GM04504 (cell line): ENCODE measurements at regions not wholly inside any gene's neighbourhood (a gene's known extent, or its start where the extent isn't known, plus 50 kb on each side); places are given as distances from the start of the nearest gene placed in this dataset.

ENCODE experiments used
- DNase-seq: peaks from one replicate; pipeline ENCODE4 v3.0.0-alpha.2; 2012; ENCODE audit warnings: low read depth

- DNase-seq = no peak
These were observed 95.8 kb upstream of the ABCA1 start for GRCh38 chr9:105023788-105024187.

DNA sequence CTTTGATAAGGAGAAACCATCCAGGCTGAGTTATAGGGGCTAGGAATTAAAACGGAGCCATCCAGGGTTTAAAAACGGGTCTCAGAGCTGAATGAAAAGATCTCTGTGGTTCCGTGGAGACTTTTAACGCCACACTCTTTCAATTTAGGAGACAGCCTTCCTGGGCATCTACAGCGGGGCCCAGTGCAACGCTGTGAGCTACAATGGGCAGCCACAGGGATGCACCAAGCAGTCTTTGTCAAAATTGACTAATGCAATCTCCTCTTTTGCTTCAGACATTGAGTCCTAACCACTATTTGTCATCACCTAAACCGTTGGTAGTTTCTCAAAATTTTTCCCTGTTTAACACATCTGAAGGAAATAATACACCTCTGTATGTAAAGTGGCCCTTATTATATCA lies 96.6 kb upstream of the ABCA1 start:
- no peak for DNase-seq

GRCh38 chr9:105026451-105026850 lies 98.5 kb upstream of the ABCA1 start:
- DNase-seq = no peak

DNA sequence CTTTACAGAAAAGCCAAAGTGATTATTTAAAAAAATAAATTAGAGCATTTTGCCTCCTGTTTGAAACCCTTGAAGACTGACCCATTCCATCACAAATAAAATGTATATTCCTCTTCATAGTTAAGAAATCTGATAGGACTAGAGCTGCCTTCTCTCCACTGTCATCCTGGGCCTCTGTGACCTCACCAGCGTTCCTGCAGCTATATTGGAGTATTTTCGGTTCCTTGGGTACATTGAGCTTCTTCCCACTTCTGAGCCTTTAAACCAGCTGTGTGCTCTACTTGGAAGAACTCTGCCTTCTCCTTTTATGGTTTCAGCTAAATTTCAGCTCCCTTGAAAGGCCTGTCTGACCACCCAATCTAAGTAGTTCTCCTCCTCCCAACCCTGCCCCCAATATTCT lies 99.1 kb upstream of the ABCA1 start:
- no peak for DNase-seq

DNA sequence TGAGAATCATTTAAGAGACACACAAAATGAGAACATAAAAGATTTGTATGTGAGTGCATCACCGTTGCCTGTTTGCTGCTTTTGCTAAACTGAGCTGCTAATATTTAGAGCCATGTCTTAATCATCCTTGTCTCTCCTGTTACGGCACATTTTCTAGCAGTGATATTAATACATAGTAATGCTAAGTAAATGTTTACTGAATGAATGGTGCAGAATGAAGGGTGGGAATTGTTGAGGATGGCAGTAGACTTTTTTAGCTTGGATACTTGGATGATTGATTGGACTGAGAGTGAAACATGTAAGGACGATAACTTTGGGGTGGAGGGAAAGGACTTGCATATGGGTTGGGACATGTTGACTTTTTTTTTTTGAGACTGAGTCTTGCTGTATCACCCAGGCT lies 102.3 kb upstream of the ABCA1 start:
- no peak for DNase-seq

- no peak for DNase-seq
These were observed 109.2 kb upstream of the ABCA1 start for GRCh38 chr9:105037139-105037538.

- no peak for DNase-seq
These were observed 110.1 kb upstream of the ABCA1 start for GRCh38 chr9:105038051-105038450.

DNA sequence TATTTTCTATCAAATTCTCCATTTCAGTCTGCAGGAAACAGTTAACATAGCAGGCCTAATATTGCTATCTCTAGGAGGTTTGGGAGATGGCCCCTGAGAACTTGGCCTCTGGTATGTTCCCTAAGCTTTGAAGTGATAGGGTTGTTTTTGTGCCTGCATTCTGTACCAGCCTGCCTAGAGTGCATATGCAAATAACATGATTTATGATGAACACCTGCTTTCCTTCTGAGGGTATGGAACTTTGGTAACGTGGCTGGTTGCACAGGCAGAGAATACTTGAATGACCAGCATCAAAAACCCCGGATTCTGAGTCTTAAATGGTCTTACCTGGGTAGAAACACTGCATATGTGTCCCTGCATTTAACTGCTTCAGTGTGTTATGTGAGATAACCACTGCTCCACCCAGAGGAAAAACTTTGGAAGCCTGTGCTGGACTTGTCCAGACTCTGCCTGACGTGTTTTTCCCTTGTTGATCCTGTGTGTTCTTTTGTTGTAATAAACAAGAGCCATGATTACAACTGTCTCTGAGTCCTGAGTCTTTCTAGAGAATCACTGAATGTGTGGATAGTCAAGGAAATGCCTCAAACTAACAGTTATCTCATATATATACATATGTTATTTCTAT lies 111.3 kb upstream of the ABCA1 start:
- DNase-seq = no peak

- no peak for DNase-seq
These were observed 115.5 kb upstream of the ABCA1 start for GRCh38 chr9:105043370-105043936.

DNA sequence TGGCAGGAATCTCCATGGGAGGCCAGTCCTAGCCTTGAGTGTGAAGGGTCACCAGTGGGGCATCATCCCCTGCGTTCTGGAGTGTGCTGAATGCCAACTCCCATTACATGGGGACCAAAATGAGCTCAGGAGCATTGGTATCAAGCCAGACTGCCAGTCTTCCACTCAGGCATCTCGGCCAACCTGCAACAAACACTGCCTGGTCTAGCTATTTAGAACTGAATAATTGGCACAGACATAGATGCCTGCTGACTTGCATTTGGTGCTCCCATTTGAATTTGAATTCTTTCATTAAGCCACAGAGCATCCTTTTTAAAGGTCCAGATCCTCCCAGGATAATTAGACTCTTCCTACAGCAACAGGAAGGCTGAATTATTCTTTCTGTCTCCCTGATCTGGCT lies 116.6 kb upstream of the ABCA1 start:
- no peak for DNase-seq

DNA sequence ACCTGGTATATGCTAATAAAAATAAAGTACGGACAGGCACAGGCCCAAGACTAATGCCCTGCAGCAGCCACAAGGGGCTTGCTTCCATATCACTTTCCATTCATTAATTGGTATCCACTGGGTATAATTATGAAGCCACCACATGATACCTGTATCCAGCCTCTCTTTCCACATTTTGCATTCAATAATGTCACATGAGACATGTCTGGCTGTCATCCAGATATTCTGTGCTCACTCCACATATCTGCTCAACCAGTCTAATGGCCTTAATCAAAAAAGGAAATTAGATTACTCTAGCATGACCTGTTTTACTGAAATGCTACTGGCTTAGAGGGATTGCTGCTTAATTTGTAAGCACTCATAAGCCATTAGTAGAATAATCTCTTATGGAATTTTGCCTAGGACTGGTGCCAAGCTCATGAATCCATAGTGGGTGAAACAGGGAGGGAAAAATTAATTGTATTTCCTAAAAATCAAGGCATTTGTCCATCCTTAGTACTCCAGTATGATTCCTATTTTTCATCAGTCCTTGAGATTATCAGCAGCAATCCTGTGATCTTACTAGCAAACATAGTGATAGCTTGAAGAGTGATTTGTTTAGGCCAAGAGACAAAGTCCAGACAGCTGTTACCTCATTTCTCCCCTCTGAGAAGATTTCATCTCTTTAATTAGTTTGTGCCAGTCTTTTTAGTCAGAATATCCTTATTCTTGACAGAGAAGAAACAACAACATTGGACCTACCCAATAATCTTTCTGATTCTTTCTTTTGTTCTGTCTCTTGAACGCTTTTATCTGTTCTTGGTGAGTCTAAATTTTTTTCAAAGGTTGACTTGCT lies 119.2 kb upstream of the ABCA1 start:
- DNase-seq = no peak

- DNase-seq = no peak
These were observed 119.7 kb upstream of the ABCA1 start for GRCh38 chr9:105047742-105048041.

DNA sequence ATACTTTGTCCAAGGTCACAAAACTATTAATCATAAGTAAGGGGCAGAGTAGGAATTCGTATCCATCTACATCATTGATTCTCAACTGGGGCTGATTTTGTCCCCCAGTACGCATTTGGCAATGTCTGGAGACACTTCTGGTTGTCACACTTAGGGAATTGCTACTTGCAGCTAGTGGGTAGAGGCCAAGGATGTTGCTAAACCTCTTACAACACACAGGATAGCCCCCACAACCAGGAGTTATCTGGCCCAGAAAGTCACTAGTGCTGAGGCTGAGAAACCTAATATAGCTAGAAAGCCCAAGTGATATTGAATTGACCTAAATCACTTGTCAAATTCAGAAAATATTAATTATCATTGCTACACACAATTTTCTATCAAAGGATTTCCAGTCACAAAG lies 120.4 kb upstream of the ABCA1 start:
- DNase-seq = no peak

GRCh38 chr9:105050296-105050695 lies 122.3 kb upstream of the ABCA1 start:
- no peak for DNase-seq

GRCh38 chr9:105051897-105052296 lies 123.9 kb upstream of the ABCA1 start:
- no peak for DNase-seq

DNA sequence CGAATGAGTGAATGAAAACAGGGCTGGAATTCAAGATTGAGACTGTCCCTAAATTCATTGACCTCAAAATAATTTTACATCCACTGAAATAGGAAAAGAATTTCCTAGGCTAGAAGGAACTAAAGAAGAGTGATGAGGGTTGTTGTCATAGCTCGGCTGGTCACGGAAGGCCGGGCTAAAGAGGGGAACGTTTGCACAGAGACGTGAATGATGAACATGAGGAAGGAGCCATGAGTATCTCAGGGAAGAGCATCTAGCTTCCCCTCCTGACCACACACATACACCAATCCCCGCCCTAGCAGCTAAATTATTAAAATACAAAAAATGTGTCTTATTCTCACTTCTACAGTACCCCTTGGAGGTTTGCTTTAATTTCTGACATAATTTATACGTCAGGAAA lies 124.4 kb upstream of the ABCA1 start:
- no peak for DNase-seq

DNA sequence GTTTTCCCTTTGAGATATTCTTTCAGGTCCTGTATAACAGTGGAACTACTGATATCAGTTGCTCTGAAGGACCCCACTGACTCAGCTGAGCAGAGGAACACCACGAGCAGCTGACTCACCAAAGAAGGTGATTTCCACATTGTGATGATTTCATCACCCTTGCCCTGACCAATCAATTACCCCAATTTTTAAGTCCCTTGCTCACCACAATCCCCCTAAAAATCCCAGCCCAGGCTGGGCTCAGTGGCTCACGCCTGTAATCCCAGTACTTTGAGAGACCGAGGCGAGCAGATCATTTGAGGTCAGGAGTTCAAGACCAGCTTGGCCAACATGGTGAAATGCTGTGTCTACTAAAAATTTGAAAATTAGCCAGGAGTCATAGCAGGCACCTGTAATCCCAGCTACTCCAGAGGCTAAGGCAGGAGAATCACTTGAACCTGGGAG lies 125.3 kb upstream of the ABCA1 start:
- DNase-seq = peak; percentile 57

DNA sequence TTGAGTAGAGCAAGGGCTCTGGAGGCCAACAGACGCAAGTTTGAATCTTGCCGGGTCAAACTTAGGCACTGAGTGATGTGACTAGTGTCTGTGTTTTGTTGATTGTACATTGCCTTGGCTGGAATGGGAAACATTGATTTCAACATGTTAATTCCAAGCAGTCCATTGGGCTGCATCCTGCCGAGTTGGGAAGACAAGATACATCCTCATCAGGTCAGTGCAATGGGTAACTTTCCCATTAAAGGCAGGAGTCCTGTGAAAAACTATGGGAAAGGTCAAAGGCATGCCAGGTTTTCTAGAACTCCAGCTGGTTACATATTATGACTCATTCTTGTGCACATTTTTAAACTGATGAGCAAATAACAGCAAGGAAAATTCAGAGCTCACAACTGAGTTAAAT lies 126.5 kb upstream of the ABCA1 start:
- DNase-seq = peak; percentile 86

DNA sequence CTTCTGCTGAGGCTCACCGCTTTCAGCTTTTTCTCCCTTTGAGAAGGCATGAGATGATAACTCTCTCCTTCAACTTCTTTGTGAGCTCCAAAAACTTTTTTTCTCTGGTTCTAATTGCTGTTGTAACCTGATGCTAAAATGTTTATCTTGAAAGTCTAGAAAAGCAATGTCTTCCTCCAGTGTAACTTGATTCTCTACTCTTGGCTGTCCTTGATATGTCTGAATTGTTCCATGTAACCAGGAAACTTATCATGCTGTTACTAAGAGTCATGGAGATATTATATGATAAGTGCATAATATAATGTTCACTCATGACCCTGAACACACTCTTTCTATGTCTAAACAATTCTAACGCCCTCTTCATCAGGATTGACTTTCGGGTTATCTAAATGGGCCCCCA lies 128.0 kb upstream of the ABCA1 start:
- DNase-seq = no peak

DNA sequence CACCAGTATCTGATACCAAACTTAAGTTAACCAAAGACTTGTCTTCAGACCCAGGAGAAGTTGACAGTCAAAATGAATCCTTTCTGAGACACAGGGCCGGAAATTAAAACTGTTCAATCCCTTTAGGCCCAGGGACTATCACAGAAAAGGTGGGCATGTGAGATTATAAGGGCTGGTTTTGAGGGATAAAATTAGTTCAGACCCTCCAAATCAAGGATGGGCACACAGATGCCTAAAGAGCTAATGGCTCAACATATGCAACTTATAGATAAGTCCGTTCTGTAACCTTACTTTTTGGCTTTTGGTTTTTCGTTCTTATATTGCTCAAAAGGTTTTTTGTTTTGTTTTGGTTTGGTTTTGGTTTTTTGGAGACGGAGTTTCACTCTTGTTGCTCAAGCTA lies 129.6 kb upstream of the ABCA1 start:
- DNase-seq = no peak

- no peak for DNase-seq
These were observed 131.3 kb upstream of the ABCA1 start for GRCh38 chr9:105059252-105059651.

GRCh38 chr9:105062222-105062855 lies 134.4 kb upstream of the ABCA1 start:
- DNase-seq = no peak
